ENCODE measurements at regions not wholly inside any gene's neighbourhood (a gene's known extent, or its start where the extent isn't known, plus 50 kb on each side); places are given as distances from the start of the nearest gene placed in this dataset.

- DNase-seq = no peak
Measured at GRCh38 chr2:146918280-146918679, 926.5 kb upstream of the ACVR2A start.

GRCh38 chr2:146917431-146918042, 927.3 kb upstream of the ACVR2A start:
- no peak for DNase-seq

- DNase-seq = no peak
Measured at GRCh38 chr2:146916914-146917313, 927.9 kb upstream of the ACVR2A start.

- DNase-seq = no peak
Measured at GRCh38 chr2:146913476-146913875, 931.4 kb upstream of the ACVR2A start.

GRCh38 chr2:146912536-146912935, 932.3 kb upstream of the ACVR2A start:
- no peak for DNase-seq

GRCh38 chr2:146908776-146909175, 936.1 kb upstream of the ACVR2A start:
- no peak for DNase-seq

GRCh38 chr2:146898083-146898482, 946.7 kb upstream of the ACVR2A start:
- no peak for DNase-seq

- no peak for DNase-seq
Measured at GRCh38 chr2:146894514-146894913, 950.3 kb upstream of the ACVR2A start.

- no peak for DNase-seq
Measured at GRCh38 chr2:146893500-146894041, 951.3 kb upstream of the ACVR2A start.

GRCh38 chr2:146890491-146890890, 954.3 kb upstream of the ACVR2A start:
- no peak for DNase-seq

GRCh38 chr2:146879882-146880281, 964.9 kb upstream of the ACVR2A start:
- no peak for DNase-seq

GRCh38 chr2:146874260-146874658, 970.6 kb upstream of the ACVR2A start:
- no peak for DNase-seq

GRCh38 chr2:146873646-146874259, 971.1 kb upstream of the ACVR2A start:
- DNase-seq = no peak

- no peak for DNase-seq
Measured at GRCh38 chr2:146873056-146873455, 971.8 kb upstream of the ACVR2A start.

- DNase-seq = no peak
Measured at GRCh38 chr2:146870691-146871090, 974.1 kb upstream of the ACVR2A start.

GRCh38 chr2:146869328-146869727, 975.5 kb upstream of the ACVR2A start:
- no peak for DNase-seq

GRCh38 chr2:146868051-146868450, 976.8 kb upstream of the ACVR2A start:
- no peak for DNase-seq

GRCh38 chr2:146867477-146867986, 977.3 kb upstream of the ACVR2A start:
- no peak for DNase-seq

- no peak for DNase-seq
Measured at GRCh38 chr2:146853741-146854444, 990.9 kb upstream of the ACVR2A start.

- no peak for DNase-seq
Measured at GRCh38 chr2:146852661-146853060, 992.2 kb upstream of the ACVR2A start.

- DNase-seq = no peak
Measured at GRCh38 chr2:146850746-146851145, 994.1 kb upstream of the ACVR2A start.

GRCh38 chr2:146847846-146848245, 997.0 kb upstream of the ACVR2A start:
- DNase-seq = no peak

GRCh38 chr2:146844226-146844990, 1000.4 kb upstream of the ACVR2A start:
- no peak for DNase-seq
